WTC11 (cell line): ENCODE measurements at regions not wholly inside any gene's neighbourhood (a gene's known extent, or its start where the extent isn't known, plus 50 kb on each side); places are given as distances from the start of the nearest gene placed in this dataset.

Experiments used
- ATAC-seq: fragments of 200-7000 bp; cut with Tn5 transposase; 2 replicates; pipeline ENCODE4 v1.10.0; 2021; ENCODE audit warnings: mild to moderate bottlenecking, moderate library complexity
- CTCF ChIA-PET: fragments of 300-600 bp; sonication (Branson Sonifier 250); formaldehyde crosslinking; loops from one replicate; lab custom pipeline; 2021; ENCODE audit warnings: antibody characterized with exemption; lab: Charles Lee
- POLR2A ChIA-PET: fragments of 350-600 bp; sonication (Branson Sonifier 250); formaldehyde crosslinking; loops from one replicate; lab custom pipeline; 2021; ENCODE audit warnings: antibody characterized with exemption; lab: Charles Lee
- DNase-seq: peaks from one replicate; pipeline ENCODE4 v3.0.0; 2021; ENCODE audit warnings: low spot score
- H3K27ac Mint-ChIP-seq: 2 replicates; pipeline ENCODE4 v1.8.0; 2021; ENCODE audit warnings: mixed read lengths
- H3K27me3 Mint-ChIP-seq: 2 replicates; pipeline ENCODE4 v1.8.0; 2021; ENCODE audit warnings: low read depth, mild to moderate bottlenecking, moderate library complexity, mixed read lengths
- H3K36me3 Mint-ChIP-seq: 2 replicates; pipeline ENCODE4 v1.8.0; 2021; ENCODE audit warnings: mixed read lengths
- H3K4me1 Mint-ChIP-seq: 2 replicates; pipeline ENCODE4 v1.8.0; 2022; ENCODE audit warnings: mixed read lengths
- H3K4me3 Mint-ChIP-seq: 2 replicates; pipeline ENCODE4 v1.8.0; 2021; ENCODE audit warnings: mild to moderate bottlenecking, moderate library complexity, mixed read lengths
- H3K9me3 Mint-ChIP-seq: 2 replicates; pipeline ENCODE4 v1.8.0; 2021; ENCODE audit warnings: mixed read lengths
- AFF4 ChIP-seq: sonication (generic); formaldehyde crosslinking; IDR thresholded peaks from 2 replicates; pipeline ENCODE4 v1.8.1; 2023; ENCODE audit warnings: mild to moderate bottlenecking, missing genetic modification reagents, borderline replicate concordance
- AR ChIP-seq: fragments of 250-450 bp; sonication (Bioruptor Pico); IDR thresholded peaks from 2 replicates; pipeline ENCODE4 v1.9.0; 2021; ENCODE audit warnings: mild to moderate bottlenecking
- ATF6 ChIP-seq: sonication (generic); formaldehyde crosslinking; IDR thresholded peaks from 2 replicates; pipeline ENCODE4 v1.8.1; 2023; ENCODE audit warnings: mild to moderate bottlenecking, missing genetic modification reagents
- E2F5 ChIP-seq: sonication (generic); formaldehyde crosslinking; IDR thresholded peaks from 2 replicates; pipeline ENCODE4 v1.8.1; 2022; ENCODE audit warnings: mild to moderate bottlenecking, moderate library complexity, missing genetic modification reagents
- FOXP1 ChIP-seq: sonication (generic); formaldehyde crosslinking; IDR thresholded peaks from 2 replicates; pipeline ENCODE4 v1.8.0; 2022; ENCODE audit warnings: missing genetic modification reagents, mild to moderate bottlenecking, moderate library complexity, borderline replicate concordance
- GABPB1 ChIP-seq: sonication (generic); formaldehyde crosslinking; IDR thresholded peaks from 2 replicates; pipeline ENCODE4 v1.8.1; 2023; ENCODE audit warnings: mild to moderate bottlenecking, missing genetic modification reagents
- GTF2I ChIP-seq: fragments of 250-450 bp; sonication (Bioruptor Pico); conservative IDR thresholded peaks from 2 replicates; pipeline ENCODE4 v1.4.0; 2021; ENCODE audit warnings: mild to moderate bottlenecking
- JAZF1 ChIP-seq: fragments of 250-450 bp; sonication (Bioruptor Pico); IDR thresholded peaks from 2 replicates; pipeline ENCODE4 v1.9.0; 2021; ENCODE audit warnings: moderate library complexity, mild to moderate bottlenecking, inconsistent platforms
- MAX ChIP-seq: sonication (generic); formaldehyde crosslinking; IDR thresholded peaks from 2 replicates; pipeline ENCODE4 v1.8.0; 2022; ENCODE audit warnings: mild to moderate bottlenecking, missing genetic modification reagents
- NFE2L1 ChIP-seq: sonication (generic); formaldehyde crosslinking; IDR thresholded peaks from 2 replicates; pipeline ENCODE4 v1.8.1; 2023; ENCODE audit warnings: missing genetic modification reagents
- NR3C1 ChIP-seq: sonication (generic); formaldehyde crosslinking; conservative IDR thresholded peaks from 2 replicates; pipeline ENCODE4 v1.8.1; 2023; ENCODE audit warnings: low read depth, mild to moderate bottlenecking, missing genetic modification reagents
- OVOL2 ChIP-seq: fragments of 250-450 bp; sonication (Bioruptor Pico); IDR thresholded peaks from 2 replicates; pipeline ENCODE4 v1.9.0; 2021; ENCODE audit warnings: mild to moderate bottlenecking, borderline replicate concordance
- RELA ChIP-seq: sonication (generic); formaldehyde crosslinking; IDR thresholded peaks from 2 replicates; pipeline ENCODE4 v1.8.1; 2022; ENCODE audit warnings: missing genetic modification reagents, mild to moderate bottlenecking, borderline replicate concordance
- RORB ChIP-seq: fragments of 250-450 bp; sonication (Bioruptor Pico); IDR thresholded peaks from 2 replicates; pipeline ENCODE4 v1.9.0; 2021; ENCODE audit warnings: mild to moderate bottlenecking
- USF1 ChIP-seq: sonication (generic); formaldehyde crosslinking; IDR thresholded peaks from 2 replicates; pipeline ENCODE4 v1.8.0; 2022; ENCODE audit warnings: mild to moderate bottlenecking, missing genetic modification reagents
- ZBTB43 ChIP-seq: sonication (generic); formaldehyde crosslinking; IDR thresholded peaks from 2 replicates; pipeline ENCODE4 v1.8.1; 2023; ENCODE audit warnings: mild to moderate bottlenecking, missing genetic modification reagents
- ZNF138 ChIP-seq: sonication (generic); formaldehyde crosslinking; conservative IDR thresholded peaks from 2 replicates; pipeline ENCODE4 v1.8.1; 2022; ENCODE audit warnings: mild to moderate bottlenecking, moderate library complexity, missing genetic modification reagents
- ZNF416 ChIP-seq: fragments of 250-450 bp; sonication (Bioruptor Pico); IDR thresholded peaks from 2 replicates; pipeline ENCODE4 v1.9.0; 2021; ENCODE audit warnings: mild to moderate bottlenecking, inconsistent platforms
- ZNF423 ChIP-seq: fragments of 250-450 bp; sonication (Bioruptor Pico); IDR thresholded peaks from 2 replicates; pipeline ENCODE4 v2.1.2; 2022; ENCODE audit warnings: mild to moderate bottlenecking, moderate library complexity

- TF ChIP-seq AR (CRISPR knock-in tag) (no peak), ZNF138 (CRISPR knock-in tag) (no peak), RORB (CRISPR knock-in tag) (no peak), ZNF423 (CRISPR knock-in tag) (no peak), ATF6 (no peak), GTF2I (CRISPR knock-in tag) (no peak), E2F5 (CRISPR knock-in tag) (no peak), USF1 (CRISPR knock-in tag) (no peak)
Measured at GRCh38 chr3:191555037-191555436, 94.1 kb downstream of the PYDC2 start (continued).

GRCh38 chr3:191557322-191557721 is 96.4 kb downstream of the PYDC2 start:
- TF ChIP-seq MAX (CRISPR knock-in tag) = no peak
- no peak for TF ChIP-seq AFF4 (CRISPR knock-in tag)
- TF ChIP-seq FOXP1 = no peak
- TF ChIP-seq ZNF416 = no peak
- TF ChIP-seq OVOL2 (CRISPR knock-in tag) = no peak
- no peak for TF ChIP-seq NR3C1 (CRISPR knock-in tag)
- no peak for TF ChIP-seq ZBTB43 (CRISPR knock-in tag)
- no peak for TF ChIP-seq RORB (CRISPR knock-in tag)
- TF ChIP-seq GABPB1 (CRISPR knock-in tag) = no peak
- no peak for TF ChIP-seq JAZF1 (CRISPR knock-in tag)
- TF ChIP-seq NFE2L1 = no peak
- TF ChIP-seq RELA (CRISPR knock-in tag) = no peak
- TF ChIP-seq, all 79 proteins: peak for 0
- no peak overlapping the region for H3K4me3 Mint-ChIP-seq
- H3K36me3 Mint-ChIP-seq = peaks cover 6% of the 10 kb centered on the region
- peaks cover 16% of the 10 kb centered on the region for H3K4me1 Mint-ChIP-seq
- POLR2A ChIA-PET = no interaction called here
- DNase-seq (no peak), ATAC-seq (no peak)
- H3K27me3 Mint-ChIP-seq = no peaks in the 10 kb centered on the region
- H3K27ac Mint-ChIP-seq = no peak overlapping the region
- CTCF ChIA-PET = no interaction called here
- H3K9me3 Mint-ChIP-seq = peaks cover 36% of the 10 kb centered on the region
